Neuronal stem cell (in vitro differentiated cells): ENCODE measurements at regions not wholly inside any gene's neighbourhood (a gene's known extent, or its start where the extent isn't known, plus 50 kb on each side); places are given as distances from the start of the nearest gene placed in this dataset.

ENCODE experiments used
- DNase-seq: peaks from one replicate; pipeline ENCODE4 v3.0.0-alpha.2; 2013; ENCODE audit warnings: low spot score
- H2AFZ ChIP-seq: one replicate; pipeline ENCODE4 v1.6.1; 2013; ENCODE audit warnings: mild to moderate bottlenecking, low read length, inconsistent platforms
- H2AK5ac ChIP-seq: 2 replicates; pipeline ENCODE4 v1.6.1; 2013; ENCODE audit warnings: low read depth, mild to moderate bottlenecking, inconsistent platforms, low read length, moderate library complexity, mixed read lengths
- H2BK120ac ChIP-seq: 2 replicates; pipeline ENCODE4 v1.6.1; 2013; ENCODE audit warnings: low read depth, mild to moderate bottlenecking, inconsistent platforms, low read length, moderate library complexity, mixed read lengths
- H2BK12ac ChIP-seq: one replicate; pipeline ENCODE4 v1.6.1; 2013; ENCODE audit warnings: low read length, inconsistent platforms
- H2BK15ac ChIP-seq: 2 replicates; pipeline ENCODE4 v1.6.1; 2013; ENCODE audit warnings: mild to moderate bottlenecking, low read length, inconsistent platforms, mixed read lengths
- H2BK5ac ChIP-seq: one replicate; pipeline ENCODE4 v1.6.1; 2013; ENCODE audit warnings: inconsistent platforms, mild to moderate bottlenecking, low read length, moderate library complexity
- H3K14ac ChIP-seq: one replicate; pipeline ENCODE4 v1.6.1; 2013; ENCODE audit warnings: low read length, inconsistent platforms
- H3K18ac ChIP-seq: 2 replicates; pipeline ENCODE4 v1.6.1; 2013; ENCODE audit warnings: low read length, inconsistent platforms
- H3K23ac ChIP-seq: 2 replicates; pipeline ENCODE4 v1.6.1; 2013; ENCODE audit warnings: low read depth, mild to moderate bottlenecking, mixed read lengths, low read length, inconsistent platforms; ENCODE audit not compliant: poor library complexity
- H3K27ac ChIP-seq: replicated peaks from 3 replicates; pipeline ENCODE4 v1.5.1; 2013; ENCODE audit warnings: low read length, inconsistent platforms
- H3K27me3 ChIP-seq, 3 experiments: 2 replicates each; pipeline ENCODE4 v1.6.1; 2013; ENCODE audit warnings: low read length in 3 of 3, mild to moderate bottlenecking in 2 of 3, inconsistent platforms in 1 of 3, low read depth in 1 of 3, mixed read lengths in 1 of 3, moderate library complexity in 1 of 3; ENCODE audit not compliant: control insufficient read depth in 3 of 3, insufficient read depth in 3 of 3
- H3K36me3 ChIP-seq, 2 donors: replicated peaks in 1 of 2; 2 replicates each; pipeline ENCODE4 v1.6.1; 2013; ENCODE audit warnings: low read length in 2 of 2; ENCODE audit not compliant: control insufficient read depth in 2 of 2, insufficient read depth in 2 of 2
- H3K4ac ChIP-seq: 2 replicates; pipeline ENCODE4 v1.6.1; 2013; ENCODE audit warnings: inconsistent platforms, mild to moderate bottlenecking, low read length, moderate library complexity
- H3K4me1 ChIP-seq, 2 donors: 1 replicate in 1 of 2; 2 replicates in 1 of 2; pipeline ENCODE4 v1.6.1; 2013; ENCODE audit warnings: low read length in 2 of 2, low read depth in 1 of 2; ENCODE audit not compliant: control insufficient read depth in 2 of 2, insufficient read depth in 1 of 2
- H3K4me2 ChIP-seq: one replicate; pipeline ENCODE4 v1.6.1; 2013; ENCODE audit warnings: mild to moderate bottlenecking, low read length, inconsistent platforms; ENCODE audit not compliant: insufficient read depth, poor library complexity, severe bottlenecking
- H3K4me3 ChIP-seq, 2 donors: 2 replicates each; pipeline ENCODE4 v1.5.1; 2013; ENCODE audit warnings: low read length in 2 of 2, mild to moderate bottlenecking in 2 of 2, inconsistent platforms in 1 of 2, moderate library complexity in 1 of 2
- H3K79me1 ChIP-seq: one replicate; pipeline ENCODE4 v1.6.1; 2013; ENCODE audit warnings: low read depth, mild to moderate bottlenecking, inconsistent platforms, low read length, moderate library complexity
- H3K9ac ChIP-seq: one replicate; pipeline ENCODE4 v1.6.1; 2013; ENCODE audit warnings: mild to moderate bottlenecking, low read depth, low read length, inconsistent platforms; ENCODE audit not compliant: poor library complexity
- H3K9me3 ChIP-seq, 2 donors: replicated peaks in 1 of 2; 2 replicates each; pipeline versions ENCODE3 to v1.6.1; 2013; ENCODE audit warnings: low read length in 2 of 2, mild to moderate bottlenecking in 2 of 2, inconsistent platforms in 1 of 2, low read depth in 1 of 2, mixed read lengths in 1 of 2, moderate library complexity in 1 of 2; ENCODE audit not compliant: control insufficient read depth in 2 of 2, insufficient read depth in 1 of 2
- H4K8ac ChIP-seq: one replicate; pipeline ENCODE4 v1.6.1; 2013; ENCODE audit warnings: low read depth, mild to moderate bottlenecking, inconsistent platforms, low read length, moderate library complexity
- H4K91ac ChIP-seq: one replicate; pipeline ENCODE4 v1.6.1; 2013; ENCODE audit warnings: low read length, low read depth, mild to moderate bottlenecking, inconsistent platforms; ENCODE audit not compliant: poor library complexity
- WGBS, 2 donors: extraction: QIAGEN DNeasy Blood & Tissue Kit; methylation state at CpG; one replicate each; pipeline ENCODE4 v1.1.7; 2013; ENCODE audit warnings: missing lambda C conversion rate in 2 of 2, mixed read lengths in 1 of 2; ENCODE audit not compliant: insufficient read length in 2 of 2, insufficient replicate concordance in 1 of 2; ENCODE audit errors: extremely low coverage in 2 of 2; 5-methylcytosine and 5-hydroxymethylcytosine counted together

DNA sequence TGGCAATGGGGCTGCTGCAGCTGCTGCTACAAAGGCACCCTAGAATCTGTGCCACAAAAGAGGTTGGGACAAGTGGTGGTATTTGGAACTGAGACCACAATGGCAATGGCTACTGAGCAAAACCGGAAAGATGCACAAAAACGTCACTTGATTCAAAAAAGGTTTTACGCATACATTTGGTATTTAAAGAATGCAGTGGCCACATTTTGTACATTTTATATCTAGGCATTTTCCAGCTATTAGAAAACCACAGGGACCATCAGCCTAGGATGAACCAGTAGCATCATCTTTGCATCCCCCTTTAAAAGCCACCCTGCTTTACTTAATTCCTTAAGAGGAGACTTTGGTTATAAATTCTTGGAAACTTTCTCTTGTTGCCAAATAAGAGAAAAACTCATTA lies 104.8 kb upstream of the CXCL13 start:
- H4K8ac ChIP-seq: no peak overlapping the region
- no CpG with 5 or more reads among the region's 3 CpGs for WGBS, 2 donors

DNA sequence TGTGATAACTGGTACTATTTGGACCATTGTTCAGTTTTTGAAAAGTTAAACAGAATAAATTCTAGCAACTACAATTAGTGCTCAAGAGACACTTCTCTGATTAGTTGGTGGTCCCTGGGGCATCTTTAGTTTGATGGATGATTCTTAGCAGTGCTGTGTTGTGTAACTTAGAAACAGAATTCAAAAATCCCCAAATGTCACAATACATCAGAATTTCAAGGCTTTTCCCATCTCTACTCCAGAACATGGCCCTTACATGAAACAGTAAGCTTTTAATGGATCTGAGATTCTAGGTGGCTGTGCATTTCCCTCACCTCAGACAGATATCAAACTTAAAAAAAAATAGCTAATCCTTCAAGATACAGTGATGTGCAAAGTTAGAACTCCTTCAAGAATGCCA lies 104.4 kb upstream of the CXCL13 start:
- H2AK5ac ChIP-seq: no peak overlapping the region
- no peak overlapping the region for H3K4me2 ChIP-seq
- H3K79me1 ChIP-seq: no peaks in the 10 kb centered on the region
- no peak overlapping the region for H4K91ac ChIP-seq
- no peak overlapping the region for H2AFZ ChIP-seq
- H4K8ac ChIP-seq: no peak overlapping the region
- DNase-seq: no peak
- no peaks in the 10 kb centered on the region for H3K36me3 ChIP-seq
- H3K4me3 ChIP-seq: no peak overlapping the region
- H3K18ac ChIP-seq: no peak overlapping the region
- no peak overlapping the region for H3K4ac ChIP-seq
- H2BK5ac ChIP-seq: no peak overlapping the region
- no peak overlapping the region for H2BK120ac ChIP-seq
- no peak overlapping the region for H3K14ac ChIP-seq
- no peaks in the 10 kb centered on the region for H3K27me3 ChIP-seq
- no peaks in the 10 kb centered on the region for H3K9me3 ChIP-seq
- H2BK12ac ChIP-seq: no peak overlapping the region
- H3K27ac ChIP-seq: no peak overlapping the region
- H3K9ac ChIP-seq: no peak overlapping the region
- H2BK15ac ChIP-seq: no peak overlapping the region
- no peaks in the 10 kb centered on the region for H3K4me1 ChIP-seq
- H3K23ac ChIP-seq: no peak overlapping the region

More for the DNA sequence above, 104.8 kb upstream of the CXCL13 start:
- DNase-seq: no peak
- no peak overlapping the region for H2AK5ac ChIP-seq
- H2BK15ac ChIP-seq: no peak overlapping the region
- H3K36me3 ChIP-seq: no peaks in the 10 kb centered on the region
- no peak overlapping the region for H3K23ac ChIP-seq
- H3K4me2 ChIP-seq: no peak overlapping the region
- no peak overlapping the region for H2AFZ ChIP-seq
- no peak overlapping the region for H2BK12ac ChIP-seq
- H4K91ac ChIP-seq: no peak overlapping the region
- no peak overlapping the region for H2BK120ac ChIP-seq
- H3K27me3 ChIP-seq: no peaks in the 10 kb centered on the region
- H3K79me1 ChIP-seq: no peaks in the 10 kb centered on the region
- H3K9me3 ChIP-seq: no peaks in the 10 kb centered on the region
- no peak overlapping the region for H2BK5ac ChIP-seq
- no peaks in the 10 kb centered on the region for H3K4me1 ChIP-seq
- no peak overlapping the region for H3K4ac ChIP-seq
- no peak overlapping the region for H3K14ac ChIP-seq
- no peak overlapping the region for H3K27ac ChIP-seq
- no peak overlapping the region for H3K4me3 ChIP-seq
- no peak overlapping the region for H3K9ac ChIP-seq
- H3K18ac ChIP-seq: no peak overlapping the region

DNA sequence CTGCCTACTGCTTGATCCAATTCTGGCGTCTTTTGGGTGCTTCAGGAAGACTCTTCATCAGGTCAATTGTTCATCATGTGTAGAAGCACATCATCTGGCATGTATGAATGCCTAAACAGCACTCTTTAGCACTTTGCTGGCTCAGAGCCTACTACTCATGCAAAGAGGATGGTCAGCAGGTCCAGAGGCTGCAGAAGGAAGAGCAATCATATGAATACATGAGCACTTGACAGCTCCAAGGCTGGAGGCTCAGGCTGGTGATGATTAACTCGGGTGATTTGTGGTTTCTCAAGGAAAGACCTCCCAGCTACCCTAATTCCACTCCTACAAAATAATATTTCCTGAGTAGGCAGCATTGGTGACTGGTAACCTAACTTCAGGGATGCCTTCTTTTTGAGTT lies 103.8 kb upstream of the CXCL13 start:
- no peak overlapping the region for H2AK5ac ChIP-seq
- no peak overlapping the region for H2BK15ac ChIP-seq
- no peak overlapping the region for H3K4me3 ChIP-seq
- no peak overlapping the region for H3K23ac ChIP-seq
- H3K9ac ChIP-seq: no peak overlapping the region
- no peak for DNase-seq
- H3K4me2 ChIP-seq: no peak overlapping the region
- no peak overlapping the region for H3K27ac ChIP-seq
- H3K4me1 ChIP-seq: no peaks in the 10 kb centered on the region
- no peak overlapping the region for H4K91ac ChIP-seq
- no peaks in the 10 kb centered on the region for H3K9me3 ChIP-seq
- H3K79me1 ChIP-seq: no peaks in the 10 kb centered on the region
- no peak overlapping the region for H3K14ac ChIP-seq
- WGBS, 2 donors: no CpG with 5 or more reads among the region's 2 CpGs
- H2BK12ac ChIP-seq: no peak overlapping the region
- no peak overlapping the region for H4K8ac ChIP-seq
- no peak overlapping the region for H2BK120ac ChIP-seq
- H3K18ac ChIP-seq: no peak overlapping the region
- no peak overlapping the region for H2AFZ ChIP-seq
- no peaks in the 10 kb centered on the region for H3K36me3 ChIP-seq
- no peak overlapping the region for H2BK5ac ChIP-seq
- no peak overlapping the region for H3K4ac ChIP-seq
- H3K27me3 ChIP-seq: no peaks in the 10 kb centered on the region

DNA sequence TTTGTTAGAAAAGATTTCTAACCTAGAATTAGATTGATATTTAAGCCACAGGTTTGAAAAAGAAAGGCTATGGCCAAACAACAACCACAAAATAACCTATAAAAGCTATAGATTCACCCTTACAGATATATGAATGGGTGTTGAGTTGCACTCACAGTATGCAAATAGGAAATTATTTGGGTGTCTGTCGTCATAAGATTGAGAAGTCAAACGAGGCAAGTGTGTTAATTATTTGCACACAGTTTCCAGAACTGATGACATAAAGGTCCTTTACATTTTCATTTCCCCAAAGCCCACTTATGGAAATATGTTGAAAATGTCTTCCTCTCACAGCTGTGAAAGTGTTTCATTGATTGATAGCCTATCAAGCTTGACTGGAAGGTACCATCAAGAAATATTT lies 101.2 kb upstream of the CXCL13 start:
- Histone ChIP-seq H3K4me2 (no peak overlapping the region), H2BK120ac (no peak overlapping the region), H3K27ac (no peak overlapping the region), H2BK12ac (no peak overlapping the region), H3K79me1 (no peaks in the 10 kb centered on the region), H2AFZ (no peak overlapping the region), H3K18ac (no peak overlapping the region), H3K9me3 (no peaks in the 10 kb centered on the region), H2AK5ac (no peak overlapping the region), H3K9ac (no peak overlapping the region), H3K14ac (no peak overlapping the region), H2BK15ac (no peak overlapping the region), H4K8ac (no peak overlapping the region), H3K27me3 (no peaks in the 10 kb centered on the region), H3K4me3 (no peak overlapping the region), H3K23ac (no peak overlapping the region), H3K36me3 (no peaks in the 10 kb centered on the region), H3K4ac (no peak overlapping the region), H4K91ac (no peak overlapping the region), H2BK5ac (no peak overlapping the region), H3K4me1 (no peaks in the 10 kb centered on the region)
- DNase-seq: no peak
- WGBS, 2 donors: no CpG with 5 or more reads among the region's 2 CpGs
